Body of pancreas (tissue), 4 donors: ENCODE measurements at regions not wholly inside any gene's neighbourhood (a gene's known extent, or its start where the extent isn't known, plus 50 kb on each side); places are given as distances from the start of the nearest gene placed in this dataset.

Source experiments
- POLR2A ChIP-seq, 3 donors: fragments of 450-650 bp; IDR thresholded peaks; one replicate each; pipeline ENCODE4 v1.6.1; 2016; ENCODE audit warnings: antibody characterized with exemption in 3 of 3, mild to moderate bottlenecking in 2 of 3
- TF ChIP-seq, protein P1 (sequence below), 7 experiments: fragments of 450-650 bp in 4 of 7; fragments of 200-600 bp in 3 of 7; sonication (generic) in 3 of 7; IDR thresholded peaks; one replicate each; pipeline ENCODE4 v1.5.1; 2016 to 2019; ENCODE audit warnings: antibody characterized with exemption in 7 of 7

GRCh38 chr5:68015381-68016302 is 199.9 kb upstream of the PIK3R1 start:
- TF ChIP-seq, protein P1, sequence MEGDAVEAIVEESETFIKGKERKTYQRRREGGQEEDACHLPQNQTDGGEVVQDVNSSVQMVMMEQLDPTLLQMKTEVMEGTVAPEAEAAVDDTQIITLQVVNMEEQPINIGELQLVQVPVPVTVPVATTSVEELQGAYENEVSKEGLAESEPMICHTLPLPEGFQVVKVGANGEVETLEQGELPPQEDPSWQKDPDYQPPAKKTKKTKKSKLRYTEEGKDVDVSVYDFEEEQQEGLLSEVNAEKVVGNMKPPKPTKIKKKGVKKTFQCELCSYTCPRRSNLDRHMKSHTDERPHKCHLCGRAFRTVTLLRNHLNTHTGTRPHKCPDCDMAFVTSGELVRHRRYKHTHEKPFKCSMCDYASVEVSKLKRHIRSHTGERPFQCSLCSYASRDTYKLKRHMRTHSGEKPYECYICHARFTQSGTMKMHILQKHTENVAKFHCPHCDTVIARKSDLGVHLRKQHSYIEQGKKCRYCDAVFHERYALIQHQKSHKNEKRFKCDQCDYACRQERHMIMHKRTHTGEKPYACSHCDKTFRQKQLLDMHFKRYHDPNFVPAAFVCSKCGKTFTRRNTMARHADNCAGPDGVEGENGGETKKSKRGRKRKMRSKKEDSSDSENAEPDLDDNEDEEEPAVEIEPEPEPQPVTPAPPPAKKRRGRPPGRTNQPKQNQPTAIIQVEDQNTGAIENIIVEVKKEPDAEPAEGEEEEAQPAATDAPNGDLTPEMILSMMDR (IDR thresholded peaks at IDR 0.05) = no peak
- TF ChIP-seq POLR2A (IDR thresholded peaks at IDR 0.05) = no peak
